ENCODE measurements at regions not wholly inside any gene's neighbourhood (a gene's known extent, or its start where the extent isn't known, plus 50 kb on each side); places are given as distances from the start of the nearest gene placed in this dataset.

- Mint-ChIP-seq H3K27me3 (ENCODE audit: low read depth in 3 of 3) (peaks cover 0 to 2% (median 1%) of the 10 kb centered on the region in 3 donors), H3K4me1 (no peaks in the 10 kb centered on the region), H3K27ac (peak overlapping the region in 2 of 7 donors; percentile 36 to 69), H3K36me3 (no peaks in the 10 kb centered on the region), H3K9me3 (peaks cover 0 to 3% (median 0%) of the 10 kb centered on the region in 7 donors), H3K4me3 (no peak overlapping the region)
- no peaks in the 10 kb centered on the region for H3K27me3 ChIP-seq (ENCODE audit: control insufficient read depth in 2 of 2, insufficient read depth in 2 of 2, low read length in 2 of 2)
- intact Hi-C loops (cut with micrococcal nuclease), result no loop called here
- WGBS (ENCODE audit: insufficient coverage), result 95% methylated on average over 2 of the region's 2 CpGs
- H2AFZ ChIP-seq (ENCODE audit: insufficient read depth, low read depth, low read length, poor library complexity, severe bottlenecking), result no peak overlapping the region
- no peak overlapping the region for H3K9ac ChIP-seq (ENCODE audit: insufficient read depth, low read length, poor library complexity, severe bottlenecking)
- no peak for DNase-seq
- no peaks in the 10 kb centered on the region for H3K4me1 ChIP-seq (ENCODE audit: control insufficient read depth in 1 of 2, insufficient read depth in 2 of 2, low read length in 2 of 2)
- H3K9me3 ChIP-seq (replicated peaks in 1 of 2; ENCODE audit: control insufficient read depth in 1 of 2, insufficient read depth in 1 of 2, low read length in 2 of 2), result no peaks in the 10 kb centered on the region
- H3K36me3 ChIP-seq (replicated peaks in 1 of 2; ENCODE audit: control insufficient read depth in 1 of 2, insufficient read depth in 2 of 2, low read length in 2 of 2), result no peaks in the 10 kb centered on the region
- H3K79me2 ChIP-seq (ENCODE audit: insufficient read depth, low read length), result no peaks in the 10 kb centered on the region
- H3K27ac ChIP-seq (ENCODE audit: low read depth in 1 of 2, low read length in 2 of 2), result no peak overlapping the region
- H4K20me1 ChIP-seq (ENCODE audit: insufficient read depth, low read length), result no peaks in the 10 kb centered on the region
- no peak overlapping the region for H3K4me2 ChIP-seq (replicated peaks; ENCODE audit: extremely low read depth, low read length, poor library complexity, severe bottlenecking)
- H3K4me3 ChIP-seq (replicated peaks in 1 of 3; ENCODE audit: low read depth in 2 of 3, low read length in 3 of 3), result no peak overlapping the region
- no peak for TF ChIP-seq CTCF (IDR thresholded peaks at IDR 0.05)
These were observed 419.5 kb upstream of the TLE4 start for GRCh38 chr9:79152306-79152705.

DNA sequence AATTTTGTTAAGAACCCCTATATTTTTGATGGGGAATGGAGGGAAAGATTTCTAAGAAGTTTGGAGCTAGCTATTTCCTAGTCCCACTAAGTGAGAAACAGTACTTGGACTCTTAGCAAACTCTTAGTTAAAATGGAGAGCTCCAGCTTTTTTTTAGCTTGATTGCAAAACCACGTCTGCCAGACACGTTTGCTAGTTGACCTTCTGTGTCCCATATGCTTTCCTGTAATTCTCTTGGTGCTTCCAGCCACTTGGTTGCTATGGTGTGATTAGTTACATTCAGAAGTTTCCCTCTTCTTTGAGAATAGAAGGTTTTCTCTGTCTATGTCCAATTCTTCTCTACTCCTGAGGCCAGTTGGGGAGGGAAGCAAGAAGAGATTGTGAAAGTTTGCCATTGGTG, 417.0 kb upstream of the TLE4 start:
- Mint-ChIP-seq H3K4me1 (no peaks in the 10 kb centered on the region), H3K36me3 (no peaks in the 10 kb centered on the region), H3K27ac (no peak overlapping the region), H3K27me3 (ENCODE audit: low read depth in 3 of 3) (peaks cover 0 to 2% (median 0%) of the 10 kb centered on the region in 3 donors), H3K4me3 (no peak overlapping the region), H3K9me3 (peaks cover 0 to 1% (median 0%) of the 10 kb centered on the region in 7 donors)
- Histone ChIP-seq H3K4me1 (ENCODE audit: control insufficient read depth in 1 of 2, insufficient read depth in 2 of 2, low read length in 2 of 2) (no peaks in the 10 kb centered on the region), H2AFZ (ENCODE audit: insufficient read depth, low read depth, low read length, poor library complexity, severe bottlenecking) (no peak overlapping the region), H3K36me3 (replicated peaks in 1 of 2; ENCODE audit: control insufficient read depth in 1 of 2, insufficient read depth in 2 of 2, low read length in 2 of 2) (no peaks in the 10 kb centered on the region), H3K9me3 (replicated peaks in 1 of 2; ENCODE audit: control insufficient read depth in 1 of 2, insufficient read depth in 1 of 2, low read length in 2 of 2) (no peaks in the 10 kb centered on the region), H3K27ac (ENCODE audit: low read depth in 1 of 2, low read length in 2 of 2) (no peak overlapping the region), H3K9ac (ENCODE audit: insufficient read depth, low read length, poor library complexity, severe bottlenecking) (no peak overlapping the region), H3K4me2 (replicated peaks; ENCODE audit: extremely low read depth, low read length, poor library complexity, severe bottlenecking) (no peak overlapping the region), H3K4me3 (replicated peaks in 1 of 3; ENCODE audit: low read depth in 2 of 3, low read length in 3 of 3) (no peak overlapping the region), H3K79me2 (ENCODE audit: insufficient read depth, low read length) (no peaks in the 10 kb centered on the region), H3K27me3 (ENCODE audit: control insufficient read depth in 2 of 2, insufficient read depth in 2 of 2, low read length in 2 of 2) (no peaks in the 10 kb centered on the region), H4K20me1 (ENCODE audit: insufficient read depth, low read length) (no peaks in the 10 kb centered on the region)
- intact Hi-C loops (cut with micrococcal nuclease), result no loop called here
- DNase-seq, result no peak
- 17% methylated on average over 1 of the region's 2 CpGs for WGBS (ENCODE audit: insufficient coverage)
- TF ChIP-seq CTCF (IDR thresholded peaks at IDR 0.05), result no peak

All from CD14-positive monocyte (primary cell).